Left kidney (tissue), 1 donor: ENCODE measurements at regions not wholly inside any gene's neighbourhood (a gene's known extent, or its start where the extent isn't known, plus 50 kb on each side); places are given as distances from the start of the nearest gene placed in this dataset.

Source experiments
- DNase-seq: peaks from one replicate; pipeline ENCODE4 v3.0.0-alpha.2; 2013

- DNase-seq, result no peak
Observed at GRCh38 chr2:88283886-88284592, 113.9 kb downstream of the THNSL2 start.

GRCh38 chr2:88281302-88282217 lies 111.4 kb downstream of the THNSL2 start:
- no peak for DNase-seq

- DNase-seq, result no peak
Observed at GRCh38 chr2:88269836-88270235, 99.7 kb downstream of the THNSL2 start.

DNA sequence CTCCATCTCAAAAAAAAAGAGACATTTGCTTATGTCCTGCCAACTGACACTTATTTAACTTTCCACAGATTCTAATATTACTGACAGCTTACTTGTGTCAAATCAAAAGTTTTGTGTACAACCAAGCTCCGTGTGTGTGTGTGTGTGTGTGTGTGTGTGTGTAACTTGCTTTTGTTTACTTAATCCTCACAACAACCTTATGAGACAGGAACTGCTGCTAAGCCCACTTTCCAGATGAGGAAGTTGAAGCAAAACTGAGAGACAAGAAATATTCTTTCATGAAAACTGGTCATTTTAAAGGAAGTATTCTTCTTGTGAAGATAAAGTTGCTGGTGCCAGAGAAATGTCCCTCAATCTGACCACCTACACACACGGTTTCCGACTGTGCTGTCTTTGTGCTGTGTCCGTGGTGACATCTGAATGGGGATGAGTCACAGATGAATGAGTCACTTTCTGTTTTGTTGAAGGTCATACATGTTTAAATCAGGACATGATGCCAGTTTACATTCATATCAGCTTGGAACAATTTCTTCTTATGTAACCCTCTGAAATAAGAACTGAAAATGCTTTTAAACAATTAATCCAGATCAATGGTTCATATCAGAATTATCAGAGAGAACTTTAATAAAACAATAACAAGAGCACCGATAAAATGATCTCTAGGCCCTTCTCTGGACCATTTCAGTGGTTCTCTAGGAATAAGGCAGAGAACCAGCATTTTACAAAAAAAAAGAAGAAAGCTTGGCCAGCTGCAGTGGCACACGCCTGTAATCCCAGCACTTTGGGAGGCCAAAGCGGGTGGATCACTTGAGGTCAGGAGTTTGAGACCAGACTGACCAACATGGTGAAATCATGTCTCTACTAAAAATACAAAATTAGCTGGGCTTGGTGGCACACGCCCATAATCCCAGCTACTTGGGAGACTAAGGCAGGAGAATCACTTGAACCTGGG lies 95.5 kb downstream of the THNSL2 start:
- DNase-seq, result no peak

GRCh38 chr2:88263861-88264260 lies 93.7 kb downstream of the THNSL2 start:
- DNase-seq, result no peak

DNA sequence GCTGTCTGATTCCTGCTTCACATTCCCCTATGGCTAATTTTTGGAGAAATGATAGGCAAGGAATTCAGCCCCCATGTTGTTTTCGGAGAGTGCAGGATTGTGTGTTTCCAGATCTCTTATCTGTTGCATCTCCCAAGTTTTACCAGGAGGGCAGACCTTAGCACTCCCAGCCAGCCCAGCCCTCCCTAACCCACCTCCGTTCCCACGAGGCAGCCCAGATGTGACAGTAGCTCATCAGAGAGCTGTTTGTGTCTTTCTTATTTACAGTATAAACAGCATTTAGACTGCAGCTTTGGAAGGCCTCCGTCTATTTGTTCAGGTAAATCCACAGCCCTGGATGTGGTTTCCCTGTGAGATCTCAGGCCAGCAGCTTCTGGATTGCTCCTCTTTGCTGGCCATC lies 91.6 kb downstream of the THNSL2 start:
- DNase-seq, result no peak

GRCh38 chr2:88258208-88258607 lies 88.1 kb downstream of the THNSL2 start:
- no peak for DNase-seq

DNA sequence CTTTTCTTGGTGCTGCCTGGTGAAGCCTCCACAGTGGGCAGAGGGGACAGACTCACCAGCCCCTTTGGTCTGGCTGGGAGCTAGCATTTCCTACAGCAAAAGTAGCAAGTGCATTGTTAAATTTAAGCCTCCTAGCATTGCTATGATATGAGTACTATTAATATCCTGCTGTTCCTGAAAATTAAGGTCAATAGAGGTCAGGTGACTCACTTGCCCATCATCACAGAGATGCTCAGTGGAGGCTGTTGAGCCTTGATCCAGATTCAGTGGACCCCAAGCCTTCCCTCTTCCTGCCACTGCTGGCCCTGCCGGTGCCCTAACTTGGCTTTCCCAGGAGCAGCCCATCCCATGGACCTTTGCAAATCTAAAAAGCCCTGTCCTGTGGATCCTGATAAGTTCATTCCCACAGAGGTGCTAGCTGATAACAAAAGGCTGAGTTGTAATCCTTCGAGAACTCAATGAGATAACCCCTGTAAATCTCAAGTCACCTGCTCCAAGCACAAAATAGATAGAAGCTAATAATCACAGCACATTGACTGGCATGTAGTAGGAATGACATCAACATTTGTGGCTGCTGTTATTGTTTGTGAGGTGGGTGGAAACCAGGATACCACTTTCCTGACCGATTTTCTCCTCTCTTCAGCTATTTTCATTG lies 84.4 kb downstream of the THNSL2 start:
- no peak for DNase-seq

GRCh38 chr2:88253997-88254396 lies 83.9 kb downstream of the THNSL2 start:
- no peak for DNase-seq

DNA sequence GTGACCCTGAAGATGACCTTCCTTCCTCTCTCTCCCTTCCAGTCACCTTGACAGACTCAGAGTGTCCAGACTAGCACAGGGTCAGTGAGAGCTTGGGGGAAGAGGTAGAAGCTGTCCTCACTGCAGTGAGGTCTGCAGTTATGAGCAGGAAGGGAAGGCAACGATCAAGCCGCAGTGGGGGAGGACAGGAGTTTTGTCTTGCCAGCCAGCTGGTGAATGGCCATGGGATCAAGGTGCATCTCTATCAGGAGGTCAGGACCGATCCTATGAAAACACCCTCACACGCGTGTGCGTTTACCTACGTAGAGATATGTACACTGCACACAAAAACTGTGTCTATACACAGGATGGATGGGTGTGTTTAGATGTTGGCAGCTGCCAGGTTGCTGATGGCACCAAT lies 83.2 kb downstream of the THNSL2 start:
- DNase-seq, result no peak

- DNase-seq, result no peak
Observed at GRCh38 chr2:88252646-88253045, 82.5 kb downstream of the THNSL2 start.

DNA sequence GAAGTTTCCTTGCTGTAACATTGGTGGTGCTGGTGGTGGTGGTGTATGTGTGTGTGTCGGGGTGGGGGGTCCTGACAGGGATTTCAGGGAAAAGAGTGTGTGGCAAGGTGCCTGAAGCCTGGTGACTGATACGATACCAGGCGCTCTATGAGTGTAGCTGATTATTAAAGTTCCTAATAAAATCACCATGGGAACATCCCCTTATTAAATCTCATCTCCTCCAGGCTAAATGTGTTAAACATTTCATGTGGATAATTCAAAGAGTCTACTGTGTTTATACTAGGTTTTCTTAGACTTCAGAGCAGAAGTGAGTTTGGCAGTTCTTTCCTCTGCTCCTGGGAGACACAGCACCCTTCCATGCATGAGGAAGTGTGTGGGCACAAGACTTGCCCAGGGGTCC lies 82.0 kb downstream of the THNSL2 start:
- no peak for DNase-seq

DNA sequence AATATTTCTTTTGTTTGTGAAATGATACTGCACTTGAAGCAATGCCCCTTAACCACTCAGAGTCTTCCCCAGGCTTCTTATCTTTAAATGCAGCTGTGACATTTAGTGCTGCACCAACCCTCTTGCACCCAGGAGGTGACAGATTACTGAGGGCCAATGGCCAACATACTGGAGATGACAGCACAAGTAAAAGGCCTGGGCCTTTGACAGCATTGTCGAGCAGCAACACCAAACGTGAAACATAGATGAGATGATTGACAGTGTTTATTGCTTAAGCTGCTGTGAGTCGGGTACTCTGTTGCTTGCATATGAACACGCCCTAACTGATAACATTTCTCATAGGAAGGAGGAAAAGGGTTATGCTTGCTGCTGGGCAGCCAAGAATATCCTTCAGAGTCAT lies 80.3 kb downstream of the THNSL2 start:
- DNase-seq, result no peak

DNA sequence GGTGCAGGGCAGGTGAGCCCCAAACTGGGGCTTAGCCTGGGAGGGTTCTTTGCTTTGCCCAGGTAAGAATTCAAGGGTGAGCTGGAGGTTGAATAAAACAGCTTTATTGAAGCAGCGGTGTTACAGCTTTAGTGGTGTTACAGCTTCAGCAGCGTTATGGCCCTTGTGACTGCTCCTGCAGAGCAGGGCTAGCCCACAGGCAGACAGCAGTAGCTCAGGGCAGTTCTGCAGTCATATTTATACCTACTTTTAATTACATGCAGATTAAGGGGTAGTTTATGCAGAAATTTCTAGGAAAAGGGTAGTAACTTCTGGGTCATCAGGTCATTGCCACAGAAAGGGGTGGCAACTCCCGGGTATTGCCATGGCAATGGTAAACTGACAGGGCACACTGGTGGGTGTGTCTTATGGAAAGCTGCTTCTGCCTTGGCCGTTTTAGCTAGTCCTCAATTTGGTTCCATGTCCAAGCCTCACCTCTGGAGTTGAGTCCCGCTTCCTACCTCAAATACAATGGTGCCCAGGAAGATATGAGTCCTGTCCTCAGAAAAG lies 78.2 kb downstream of the THNSL2 start:
- no peak for DNase-seq

DNA sequence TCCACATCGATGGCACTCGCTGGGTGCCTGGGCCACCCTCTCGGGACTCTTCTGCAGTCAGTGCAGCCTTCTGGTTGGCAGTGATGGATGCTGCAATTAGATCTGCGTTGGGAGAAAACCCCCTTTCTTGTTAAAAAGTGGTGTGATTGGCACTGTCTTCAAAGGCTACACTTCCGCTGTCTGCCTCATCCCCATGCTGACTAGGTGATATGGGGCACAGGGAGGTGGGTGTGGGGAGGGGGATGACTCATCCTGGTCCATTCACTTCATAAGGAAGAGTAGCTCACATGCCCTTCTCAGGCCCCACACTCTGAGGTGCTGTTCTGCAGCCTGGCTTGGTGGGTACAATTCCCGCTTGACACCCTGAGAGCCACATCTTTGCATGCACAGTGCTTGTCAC lies 77.4 kb downstream of the THNSL2 start:
- DNase-seq, result no peak

DNA sequence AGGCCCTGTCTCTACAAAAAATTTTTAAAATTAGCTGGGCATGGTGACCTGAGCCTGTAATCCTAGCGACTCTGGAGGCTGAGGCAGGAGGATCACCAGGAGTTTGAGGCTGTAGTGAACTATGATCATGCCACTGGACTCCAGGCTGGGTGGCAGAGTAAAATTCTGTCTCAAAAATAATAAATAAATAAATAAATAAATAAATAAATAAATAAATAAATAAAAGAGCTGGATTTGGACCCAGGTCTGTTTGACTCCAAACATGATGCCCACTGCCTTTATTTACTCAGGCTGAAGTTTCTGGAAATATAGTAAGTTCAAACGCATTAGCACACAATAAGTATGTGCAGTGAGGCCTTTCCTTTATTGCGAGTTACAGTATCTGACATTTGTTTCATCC lies 75.0 kb downstream of the THNSL2 start:
- DNase-seq, result no peak

GRCh38 chr2:88239781-88240180 lies 69.6 kb downstream of the THNSL2 start:
- no peak for DNase-seq

DNA sequence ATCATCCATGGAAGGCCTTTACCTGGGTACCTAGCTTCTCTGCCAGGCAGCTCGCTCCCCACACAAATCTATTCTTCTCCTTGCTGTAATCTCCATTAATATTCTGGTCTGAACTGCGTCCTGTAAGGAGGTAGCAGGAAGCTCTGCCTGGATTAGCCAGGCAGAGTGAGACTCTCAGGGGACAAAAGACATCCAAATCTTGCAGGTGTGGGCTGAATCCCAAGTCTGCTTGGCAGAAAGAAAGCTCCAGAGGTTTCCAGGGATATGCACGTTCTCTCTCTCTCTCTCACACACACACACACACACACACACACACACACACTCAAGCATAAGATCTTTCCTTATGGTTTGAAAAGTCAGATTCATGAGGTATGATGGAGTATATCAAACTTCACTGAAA lies 66.5 kb downstream of the THNSL2 start:
- DNase-seq, result no peak
